ENCODE measurements at regions not wholly inside any gene's neighbourhood (a gene's known extent, or its start where the extent isn't known, plus 50 kb on each side); places are given as distances from the start of the nearest gene placed in this dataset.
A peak's percentile ranks its signal among the peaks of the same experiment; 100 is the strongest.

GRCh38 chr17:69734656-69735055, 320.2 kb downstream of the MAP2K6 start:
- TF ChIP-seq REST (IDR thresholded peaks at IDR 0.05; ENCODE audit: low read depth, low read length) (no peak), YY1 (IDR thresholded peaks at IDR 0.05; ENCODE audit: low read depth) (no peak), ZBTB33 (IDR thresholded peaks at IDR 0.05; ENCODE audit: borderline replicate concordance, low read depth) (no peak), FOSL2 (IDR thresholded peaks at IDR 0.05; ENCODE audit: borderline replicate concordance, low read depth) (no peak), CTCF (IDR thresholded peaks at IDR 0.05) (no peak), MEF2A (IDR thresholded peaks at IDR 0.05; ENCODE audit: borderline replicate concordance, low read depth) (no peak), MAX (IDR thresholded peaks at IDR 0.05; ENCODE audit: low read depth) (no peak), PBX3 (IDR thresholded peaks at IDR 0.05) (peak; percentile 29; the same call in 1 of the 2 replicates), RCOR1 (IDR thresholded peaks at IDR 0.05; ENCODE audit: low read length) (no peak), POLR2AphosphoS5 (IDR thresholded peaks at IDR 0.05; ENCODE audit: low read depth, low read length) (no peak), JUND (IDR thresholded peaks at IDR 0.05) (no peak), EP300 (IDR thresholded peaks at IDR 0.05; ENCODE audit: borderline replicate concordance in 1 of 2, low read depth in 1 of 2, low read length in 1 of 2) (no peak), TEAD4 (IDR thresholded peaks at IDR 0.05; ENCODE audit: borderline replicate concordance, insufficient read depth) (no peak), USF2 (IDR thresholded peaks at IDR 0.05; ENCODE audit: borderline replicate concordance, low read depth, low read length) (no peak)

Measured in SK-N-SH (cell line).